GM21367 (cell line): ENCODE measurements at regions not wholly inside any gene's neighbourhood (a gene's known extent, or its start where the extent isn't known, plus 50 kb on each side); places are given as distances from the start of the nearest gene placed in this dataset.
"Not testable (repeated sequence)": the region's sequence is repeated elsewhere in the genome, so short reads cannot be mapped to it uniquely, and the experiment has no call there.

Experiments used
- ATAC-seq: cut with Tn5 transposase; IDR thresholded peaks from one replicate; pipeline ENCODE4 v1.9.1; 2021; ENCODE audit not compliant: unreplicated experiment

- no peak for ATAC-seq
These were observed 940.3 kb upstream of the ADGRL3 start for GRCh38 chr4:60259781-60260180.

- no peak for ATAC-seq
These were observed 933.6 kb upstream of the ADGRL3 start for GRCh38 chr4:60266505-60266904.

GRCh38 chr4:60296386-60296785 is 903.7 kb upstream of the ADGRL3 start:
- no peak for ATAC-seq

- no peak for ATAC-seq
These were observed 886.4 kb upstream of the ADGRL3 start for GRCh38 chr4:60313611-60314178.

GRCh38 chr4:60314416-60314815 is 885.7 kb upstream of the ADGRL3 start:
- ATAC-seq = no peak

GRCh38 chr4:60315586-60315985 is 884.5 kb upstream of the ADGRL3 start:
- no peak for ATAC-seq

GRCh38 chr4:60326735-60327134 is 873.4 kb upstream of the ADGRL3 start:
- ATAC-seq = no peak

GRCh38 chr4:60327651-60328050 is 872.5 kb upstream of the ADGRL3 start:
- ATAC-seq = no peak

- ATAC-seq = no peak
These were observed 855.2 kb upstream of the ADGRL3 start for GRCh38 chr4:60344908-60345307.

- no peak for ATAC-seq
These were observed 854.7 kb upstream of the ADGRL3 start for GRCh38 chr4:60345392-60345791.

GRCh38 chr4:60359746-60360367 is 840.3 kb upstream of the ADGRL3 start:
- ATAC-seq = no peak

GRCh38 chr4:60365176-60365575 is 835.0 kb upstream of the ADGRL3 start:
- ATAC-seq = no peak

GRCh38 chr4:60366661-60367060 is 833.5 kb upstream of the ADGRL3 start:
- ATAC-seq = no peak

- no peak for ATAC-seq
These were observed 831.1 kb upstream of the ADGRL3 start for GRCh38 chr4:60368986-60369385.

GRCh38 chr4:60378010-60378409 is 822.1 kb upstream of the ADGRL3 start:
- ATAC-seq = no peak

GRCh38 chr4:60384516-60384915 is 815.6 kb upstream of the ADGRL3 start:
- ATAC-seq = no peak

GRCh38 chr4:60389633-60390032 is 810.5 kb upstream of the ADGRL3 start:
- ATAC-seq = no peak

- ATAC-seq = no peak
These were observed 803.6 kb upstream of the ADGRL3 start for GRCh38 chr4:60396341-60397049.

GRCh38 chr4:60400593-60400992 is 799.5 kb upstream of the ADGRL3 start:
- no peak for ATAC-seq

- no peak for ATAC-seq
These were observed 796.1 kb upstream of the ADGRL3 start for GRCh38 chr4:60404027-60404426.

- ATAC-seq = no peak
These were observed 777.7 kb upstream of the ADGRL3 start for GRCh38 chr4:60422439-60422838.

GRCh38 chr4:60423573-60424184 is 776.4 kb upstream of the ADGRL3 start:
- ATAC-seq = not testable (repeated sequence)
